MM.1S (cell line): ENCODE measurements at regions not wholly inside any gene's neighbourhood (a gene's known extent, or its start where the extent isn't known, plus 50 kb on each side); places are given as distances from the start of the nearest gene placed in this dataset.

Experiments used
- DNase-seq: peaks from one replicate; pipeline ENCODE4 v3.0.0-alpha.2; 2015
- H2AFZ ChIP-seq: fragments of 300-600 bp; sonication (generic); 2 replicates; pipeline ENCODE4 v1.6.0; 2016; ENCODE audit warnings: antibody characterized with exemption, low read length
- H3F3A ChIP-seq: fragments of 300-600 bp; sonication (generic); 2 replicates; pipeline ENCODE4 v1.6.1; 2016; ENCODE audit warnings: mild to moderate bottlenecking, antibody characterized with exemption, low read length, moderate library complexity, mixed read lengths; ENCODE audit not compliant: insufficient read depth
- H3K27ac ChIP-seq: fragments of 300-600 bp; sonication (generic); 2 replicates; pipeline ENCODE4 v1.5.1; 2016; ENCODE audit warnings: mild to moderate bottlenecking, low read length
- H3K27me3 ChIP-seq: fragments of 300-600 bp; sonication (generic); replicated peaks from 2 replicates; pipeline ENCODE4 v1.6.0; 2016; ENCODE audit warnings: low read length; ENCODE audit not compliant: insufficient read depth
- H3K36me3 ChIP-seq: fragments of 300-600 bp; sonication (generic); replicated peaks from 2 replicates; pipeline ENCODE4 v1.6.1; 2016; ENCODE audit warnings: mild to moderate bottlenecking, low read length, mixed read lengths; ENCODE audit not compliant: insufficient read depth
- H3K4me1 ChIP-seq: fragments of 300-600 bp; sonication (generic); 2 replicates; pipeline ENCODE4 v1.6.1; 2016; ENCODE audit warnings: low read length, mixed read lengths
- H3K4me2 ChIP-seq: fragments of 300-600 bp; sonication (generic); 2 replicates; pipeline ENCODE4 v1.6.0; 2016; ENCODE audit warnings: low read depth, low read length
- H3K4me3 ChIP-seq: fragments of 300-600 bp; sonication (generic); 2 replicates; pipeline ENCODE4 v1.5.1; 2016; ENCODE audit warnings: low read length, mixed read lengths
- H3K79me2 ChIP-seq: fragments of 300-600 bp; sonication (generic); 2 replicates; pipeline ENCODE4 v1.6.1; 2016; ENCODE audit warnings: mixed run types, low read length, mixed read lengths
- H3K9ac ChIP-seq: fragments of 300-600 bp; sonication (generic); 2 replicates; pipeline ENCODE4 v1.6.1; 2016; ENCODE audit warnings: low read length, mixed read lengths
- H3K9me2 ChIP-seq: fragments of 300-600 bp; sonication (generic); replicated peaks from 2 replicates; pipeline ENCODE4 v1.6.1; 2016; ENCODE audit warnings: mild to moderate bottlenecking, low read length, mixed read lengths; ENCODE audit not compliant: insufficient read depth
- H3K9me3 ChIP-seq: fragments of 300-600 bp; sonication (generic); replicated peaks from 2 replicates; pipeline ENCODE4 v1.6.1; 2016; ENCODE audit warnings: mild to moderate bottlenecking, low read length, mixed read lengths; ENCODE audit not compliant: insufficient read depth
- H4K20me1 ChIP-seq: fragments of 300-600 bp; sonication (generic); 2 replicates; pipeline ENCODE4 v1.6.1; 2016; ENCODE audit warnings: mild to moderate bottlenecking, low read length, moderate library complexity, mixed read lengths; ENCODE audit not compliant: insufficient read depth
- EZH2 ChIP-seq: fragments of 300-600 bp; sonication (generic); optimal IDR thresholded peaks from 2 replicates; pipeline ENCODE3; 2017; ENCODE audit warnings: low read depth, mild to moderate bottlenecking, antibody characterized with exemption, low read length, mixed read lengths
- EZH2phosphoT487 ChIP-seq: fragments of 300-600 bp; sonication (generic); IDR thresholded peaks from 2 replicates; pipeline ENCODE4 v1.6.1; 2018; ENCODE audit warnings: antibody characterized with exemption, low read length
- TF ChIP-seq, protein P1 (sequence below): fragments of 300-600 bp; sonication (generic); IDR thresholded peaks from 2 replicates; pipeline ENCODE4 v1.5.1; 2016; ENCODE audit warnings: antibody characterized with exemption, low read length, mixed read lengths

DNA sequence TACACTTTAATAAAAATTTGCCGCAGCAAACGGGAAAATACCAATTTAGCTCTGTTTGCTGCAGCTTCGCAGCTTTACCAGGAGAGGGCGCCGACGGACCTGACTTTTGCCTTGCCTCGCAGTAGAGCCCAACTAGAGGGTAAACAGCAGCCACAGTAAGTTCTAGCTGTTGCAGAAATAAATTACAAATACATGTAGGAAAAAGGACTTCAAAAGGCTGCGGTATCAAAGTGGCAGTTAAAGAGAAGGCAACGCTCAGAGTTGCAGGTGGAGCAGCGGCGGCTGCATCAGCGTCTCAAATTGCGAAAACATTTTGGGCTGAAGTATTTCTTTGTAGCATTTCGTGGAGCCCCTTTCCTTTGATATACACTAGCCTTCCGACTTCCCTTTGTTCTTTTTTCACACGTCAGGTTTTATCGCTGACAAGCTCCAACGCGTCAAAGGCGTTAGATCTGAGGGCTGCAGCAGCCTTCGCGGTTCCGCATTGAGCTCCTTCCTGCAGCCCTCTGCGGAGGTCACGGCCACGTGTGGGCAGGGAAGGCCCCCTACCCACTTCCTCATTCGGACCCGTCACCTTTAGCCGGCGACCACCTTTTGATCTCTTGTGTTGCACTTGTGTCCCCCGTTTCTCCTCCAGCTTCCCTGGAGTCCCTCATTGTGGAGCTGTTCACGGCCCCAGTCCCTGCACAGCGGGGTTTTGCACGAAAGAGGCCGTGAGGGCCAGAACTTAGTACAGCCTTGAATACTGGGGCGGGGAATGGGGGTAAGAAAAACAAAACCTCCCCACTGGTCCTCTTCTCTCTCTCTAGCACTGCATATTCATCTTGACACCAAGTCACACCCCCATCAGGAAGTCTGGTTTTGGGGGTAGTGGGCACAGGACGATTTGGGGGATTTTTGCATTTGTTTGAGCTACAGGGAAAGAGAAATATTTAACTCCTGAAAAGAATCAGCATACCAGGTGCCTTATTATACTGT lies 72.8 kb downstream of the S1PR1 start:
- TF ChIP-seq, protein P1, sequence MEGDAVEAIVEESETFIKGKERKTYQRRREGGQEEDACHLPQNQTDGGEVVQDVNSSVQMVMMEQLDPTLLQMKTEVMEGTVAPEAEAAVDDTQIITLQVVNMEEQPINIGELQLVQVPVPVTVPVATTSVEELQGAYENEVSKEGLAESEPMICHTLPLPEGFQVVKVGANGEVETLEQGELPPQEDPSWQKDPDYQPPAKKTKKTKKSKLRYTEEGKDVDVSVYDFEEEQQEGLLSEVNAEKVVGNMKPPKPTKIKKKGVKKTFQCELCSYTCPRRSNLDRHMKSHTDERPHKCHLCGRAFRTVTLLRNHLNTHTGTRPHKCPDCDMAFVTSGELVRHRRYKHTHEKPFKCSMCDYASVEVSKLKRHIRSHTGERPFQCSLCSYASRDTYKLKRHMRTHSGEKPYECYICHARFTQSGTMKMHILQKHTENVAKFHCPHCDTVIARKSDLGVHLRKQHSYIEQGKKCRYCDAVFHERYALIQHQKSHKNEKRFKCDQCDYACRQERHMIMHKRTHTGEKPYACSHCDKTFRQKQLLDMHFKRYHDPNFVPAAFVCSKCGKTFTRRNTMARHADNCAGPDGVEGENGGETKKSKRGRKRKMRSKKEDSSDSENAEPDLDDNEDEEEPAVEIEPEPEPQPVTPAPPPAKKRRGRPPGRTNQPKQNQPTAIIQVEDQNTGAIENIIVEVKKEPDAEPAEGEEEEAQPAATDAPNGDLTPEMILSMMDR = peak; percentile 59
- no peak for TF ChIP-seq EZH2
- TF ChIP-seq EZH2phosphoT487 = no peak
- H3K9me3 ChIP-seq = no peaks in the 10 kb centered on the region
- H3K4me1 ChIP-seq = no peaks in the 10 kb centered on the region
- no peak overlapping the region for H3K27ac ChIP-seq
- no peaks in the 10 kb centered on the region for H4K20me1 ChIP-seq
- 0 out of 2 replicates have a peak overlapping the region, but pooled peaks have one; percentile 16 for H2AFZ ChIP-seq
- peak overlapping the region; percentile 45 for H3K4me2 ChIP-seq
- no peak overlapping the region for H3K9ac ChIP-seq
- no peaks in the 10 kb centered on the region for H3K9me2 ChIP-seq
- H3F3A ChIP-seq = no peaks in the 10 kb centered on the region
- H3K4me3 ChIP-seq = peak overlapping the region; percentile 22; the same call in 1 of the 2 replicates
- H3K79me2 ChIP-seq = no peaks in the 10 kb centered on the region
- DNase-seq = peak; percentile 40
- no peaks in the 10 kb centered on the region for H3K27me3 ChIP-seq
- H3K36me3 ChIP-seq = no peaks in the 10 kb centered on the region

DNA sequence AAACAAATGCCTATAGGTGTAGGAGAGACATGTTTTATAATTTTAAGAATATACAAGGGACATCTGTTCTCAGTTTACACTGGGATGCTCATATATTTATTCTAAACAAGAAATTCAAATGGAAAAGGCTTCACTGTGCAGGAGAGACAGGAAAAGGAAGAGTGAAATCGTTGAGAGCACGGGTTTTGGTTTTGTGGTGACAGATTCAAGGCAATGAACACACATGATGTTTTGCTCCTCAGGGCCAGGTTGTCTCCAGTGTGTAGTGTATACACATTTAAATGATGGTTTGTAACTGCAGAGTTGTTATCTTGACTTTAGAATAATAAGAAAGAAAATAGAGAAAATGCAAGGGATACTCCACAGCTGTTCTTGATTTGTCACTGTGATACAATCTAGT lies 73.7 kb downstream of the S1PR1 start:
- no peak overlapping the region for H3K27ac ChIP-seq
- H3K4me3 ChIP-seq = no peak overlapping the region
- H3K4me1 ChIP-seq = no peaks in the 10 kb centered on the region
- H2AFZ ChIP-seq = no peak overlapping the region
- TF ChIP-seq EZH2 (no peak), EZH2phosphoT487 (no peak)
- TF ChIP-seq, protein P1 = no peak
- no peaks in the 10 kb centered on the region for H3K27me3 ChIP-seq
- no peaks in the 10 kb centered on the region for H3K9me3 ChIP-seq
- H3K9me2 ChIP-seq = no peaks in the 10 kb centered on the region
- H3F3A ChIP-seq = no peaks in the 10 kb centered on the region
- no peaks in the 10 kb centered on the region for H3K36me3 ChIP-seq
- DNase-seq = no peak
- H3K4me2 ChIP-seq = no peak overlapping the region
- no peaks in the 10 kb centered on the region for H3K79me2 ChIP-seq
- H4K20me1 ChIP-seq = no peaks in the 10 kb centered on the region
- H3K9ac ChIP-seq = no peak overlapping the region

DNA sequence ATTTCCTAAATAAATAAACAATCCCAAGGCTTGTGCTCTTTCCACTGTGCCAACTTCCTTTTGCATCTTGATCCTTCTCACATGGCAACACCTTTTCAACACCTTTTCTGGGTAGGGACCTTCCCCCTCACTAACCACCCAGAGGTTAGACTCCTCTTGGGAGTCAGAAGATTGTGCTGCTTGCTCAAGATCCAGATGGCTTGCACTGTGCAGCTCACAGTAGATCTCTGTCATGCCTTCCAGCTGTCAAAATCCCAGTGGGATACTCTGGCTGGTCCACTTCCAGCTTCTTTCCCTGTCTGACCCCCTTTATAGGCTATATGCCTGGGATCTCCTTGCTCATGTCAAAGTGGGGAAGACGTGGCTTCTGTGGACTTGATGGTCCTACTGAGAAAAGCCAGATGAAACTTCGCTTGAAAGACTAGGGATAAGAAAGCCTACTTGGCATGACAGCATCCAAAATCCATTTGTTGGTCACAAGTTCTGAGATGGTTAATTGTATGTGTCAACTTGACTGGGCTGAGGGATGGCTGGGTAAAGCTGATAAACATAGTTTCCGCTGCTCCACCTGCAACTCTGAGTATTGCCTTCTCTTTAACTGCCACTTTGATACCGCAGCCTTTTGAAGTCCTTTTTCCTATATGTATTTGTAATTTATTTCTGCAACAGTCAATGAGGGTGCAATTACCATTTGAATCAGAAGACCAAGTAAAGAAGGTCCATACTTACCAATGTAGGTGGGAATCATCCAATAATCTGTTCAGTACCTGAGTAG lies 74.5 kb downstream of the S1PR1 start:
- Histone ChIP-seq H3K4me3 (no peak overlapping the region), H3K9ac (no peak overlapping the region), H3K9me2 (no peaks in the 10 kb centered on the region), H3K4me2 (no peak overlapping the region), H3F3A (no peaks in the 10 kb centered on the region), H2AFZ (no peak overlapping the region), H3K36me3 (no peaks in the 10 kb centered on the region), H3K4me1 (no peaks in the 10 kb centered on the region), H3K9me3 (no peaks in the 10 kb centered on the region), H3K27me3 (no peaks in the 10 kb centered on the region), H3K79me2 (no peaks in the 10 kb centered on the region), H3K27ac (no peak overlapping the region), H4K20me1 (no peaks in the 10 kb centered on the region)
- DNase-seq = no peak
- TF ChIP-seq EZH2phosphoT487 (no peak), EZH2 (no peak)
- TF ChIP-seq, protein P1 = no peak
